H1 (cell line): ENCODE measurements at regions not wholly inside any gene's neighbourhood (a gene's known extent, or its start where the extent isn't known, plus 50 kb on each side); places are given as distances from the start of the nearest gene placed in this dataset.

Source experiments
- CTCF ChIA-PET: fragments of 300-600 bp; sonication (Branson Sonifier 250); formaldehyde crosslinking; loops from one replicate; lab custom pipeline; 2021; ENCODE audit not compliant: partially characterized antibody; lab: Charles Lee
- POLR2A ChIA-PET: fragments of 300-600 bp; sonication (Branson Sonifier 250); formaldehyde crosslinking; loops from one replicate; lab custom pipeline; 2021; ENCODE audit warnings: inconsistent platforms; ENCODE audit not compliant: partially characterized antibody; lab: Charles Lee
- DNase-seq, 2 experiments: peaks; one replicate each; pipeline versions ENCODE4 v3.0.0 to v3.0.0-alpha.2; 2010 to 2022; ENCODE audit warnings: low spot score in 2 of 2, low read depth in 1 of 2, mixed read lengths in 1 of 2
- FAIRE-seq: peaks from 2 replicates; lab custom pipeline; 2011; peaks lifted over from hg19 to GRCh38; lab: Jason Lieb, UNC
- H2AFZ ChIP-seq: 2 replicates; pipeline ENCODE4 v1.8.1; 2012; ENCODE audit warnings: low read length, inconsistent platforms
- H2AK5ac ChIP-seq: 2 replicates; pipeline ENCODE4 v1.6.1; 2013; ENCODE audit warnings: low read depth, low read length
- H2BK120ac ChIP-seq: replicated peaks from 2 replicates; pipeline ENCODE3; 2013; ENCODE audit warnings: low read depth, low read length, inconsistent platforms
- H2BK12ac ChIP-seq: 2 replicates; pipeline ENCODE4 v1.6.1; 2013; ENCODE audit warnings: low read depth, low read length
- H2BK15ac ChIP-seq: 2 replicates; pipeline ENCODE4 v1.6.1; 2013; ENCODE audit warnings: low read length
- H2BK20ac ChIP-seq: 2 replicates; pipeline ENCODE4 v1.6.1; 2013; ENCODE audit warnings: low read length
- H2BK5ac ChIP-seq: 2 replicates; pipeline ENCODE4 v1.6.1; 2013; ENCODE audit warnings: low read depth, low read length
- H3K14ac ChIP-seq: 2 replicates; pipeline ENCODE4 v1.6.1; 2013; ENCODE audit warnings: inconsistent platforms; ENCODE audit not compliant: insufficient read length
- H3K18ac ChIP-seq: 2 replicates; pipeline ENCODE4 v1.6.1; 2013; ENCODE audit warnings: low read length; ENCODE audit errors: extremely low read depth
- H3K23ac ChIP-seq: 2 replicates; pipeline ENCODE4 v1.6.1; 2013; ENCODE audit warnings: inconsistent platforms; ENCODE audit not compliant: insufficient read length
- H3K23me2 ChIP-seq: 2 replicates; pipeline ENCODE4 v1.6.1; 2013; ENCODE audit warnings: low read depth, low read length
- H3K27ac ChIP-seq: 2 replicates; pipeline ENCODE4 v1.6.1; 2011; ENCODE audit warnings: low read depth, low read length, inconsistent platforms
- H3K27me3 ChIP-seq, 4 experiments: replicated peaks in 1 of 4; 1 replicate in 1 of 4; 2 replicates in 3 of 4; pipeline versions ENCODE4 v1.6.1 to v1.8.1; 2011 to 2013; ENCODE audit warnings: low read length in 3 of 4, mild to moderate bottlenecking in 3 of 4, inconsistent platforms in 2 of 4, mixed read lengths in 2 of 4, moderate library complexity in 1 of 4; ENCODE audit not compliant: control insufficient read depth in 3 of 4, insufficient read depth in 3 of 4; ENCODE audit errors: extremely low read depth in 1 of 4
- H3K36me3 ChIP-seq, 4 experiments: 2 replicates each; pipeline versions ENCODE4 v1.6.1 to v1.8.1; 2011 to 2013; ENCODE audit warnings: mild to moderate bottlenecking in 4 of 4, low read length in 3 of 4, moderate library complexity in 2 of 4, control low read depth in 1 of 4, inconsistent platforms in 1 of 4; ENCODE audit not compliant: insufficient read depth in 4 of 4, control insufficient read depth in 2 of 4
- H3K4ac ChIP-seq: replicated peaks from 2 replicates; pipeline ENCODE3; 2013; ENCODE audit warnings: low read length, low read depth, mixed read lengths, inconsistent platforms; ENCODE audit not compliant: insufficient read length
- H3K4me1 ChIP-seq, 4 experiments: replicated peaks in 1 of 4; 1 replicate in 1 of 4; 2 replicates in 3 of 4; pipeline versions ENCODE4 v1.6.1 to v1.8.1; 2011 to 2013; ENCODE audit warnings: low read length in 3 of 4, inconsistent platforms in 2 of 4, mixed read lengths in 1 of 4; ENCODE audit not compliant: insufficient read depth in 4 of 4, control insufficient read depth in 3 of 4
- H3K4me2 ChIP-seq, 2 experiments: 2 replicates each; pipeline versions ENCODE4 v1.6.1 to v1.8.1; 2011 to 2013; ENCODE audit warnings: low read depth in 2 of 2, low read length in 2 of 2, control low read depth in 1 of 2, inconsistent platforms in 1 of 2, mild to moderate bottlenecking in 1 of 2; ENCODE audit not compliant: insufficient read depth in 1 of 2
- H3K4me3 ChIP-seq, 4 experiments: fragments of 200-600, 300-600 bp in 1 of 4; sonication (generic), shearing (Covaris generic), sonication (Bioruptor Twin) in 1 of 4; 2 replicates each; pipeline versions ENCODE4 v1.5.1 to v1.8.1; 2011 to 2016; ENCODE audit warnings: low read length in 4 of 4, low read depth in 3 of 4, control low read depth in 2 of 4, inconsistent platforms in 2 of 4, mild to moderate bottlenecking in 2 of 4, mixed read lengths in 1 of 4, moderate library complexity in 1 of 4; ENCODE audit not compliant: insufficient read depth in 2 of 4; ENCODE audit errors: extremely low read depth in 1 of 4
- H3K56ac ChIP-seq: replicated peaks from 2 replicates; pipeline ENCODE3; 2013; ENCODE audit warnings: low read depth, mild to moderate bottlenecking, mixed read lengths, low read length, inconsistent platforms; ENCODE audit not compliant: insufficient read length
- H3K79me1 ChIP-seq: 2 replicates; pipeline ENCODE4 v1.6.1; 2013; ENCODE audit warnings: low read depth, low read length, control low read depth
- H3K79me2 ChIP-seq, 2 experiments: 2 replicates each; pipeline versions ENCODE4 v1.6.1 to v1.8.1; 2012 to 2013; ENCODE audit warnings: low read length in 2 of 2, mild to moderate bottlenecking in 2 of 2, inconsistent platforms in 1 of 2; ENCODE audit not compliant: insufficient read depth in 2 of 2, control insufficient read depth in 1 of 2
- H3K9ac ChIP-seq, 4 experiments: replicated peaks in 1 of 4; 1 replicate in 1 of 4; 2 replicates in 3 of 4; pipeline versions ENCODE4 v1.6.1 to v1.8.1; 2011 to 2013; ENCODE audit warnings: low read depth in 3 of 4, low read length in 3 of 4, control low read depth in 2 of 4, mild to moderate bottlenecking in 2 of 4, moderate library complexity in 2 of 4, inconsistent platforms in 1 of 4; ENCODE audit errors: extremely low read depth in 1 of 4
- H3K9me3 ChIP-seq, 2 experiments: 2 replicates each; pipeline versions ENCODE4 v1.6.1 to v1.8.1; 2012 to 2013; ENCODE audit warnings: mild to moderate bottlenecking in 2 of 2, moderate library complexity in 2 of 2, control low read depth in 1 of 2, inconsistent platforms in 1 of 2, low read depth in 1 of 2, low read length in 1 of 2, mixed read lengths in 1 of 2; ENCODE audit not compliant: insufficient read depth in 2 of 2
- H4K20me1 ChIP-seq, 2 experiments: replicated peaks in 1 of 2; 2 replicates each; pipeline versions ENCODE3 to v1.8.1; 2011 to 2013; ENCODE audit warnings: inconsistent platforms in 2 of 2, low read length in 2 of 2, mild to moderate bottlenecking in 1 of 2; ENCODE audit not compliant: insufficient read depth in 2 of 2, control insufficient read depth in 1 of 2
- H4K5ac ChIP-seq: 2 replicates; pipeline ENCODE4 v1.6.1; 2013; ENCODE audit warnings: low read length, low read depth, mixed read lengths, inconsistent platforms; ENCODE audit not compliant: insufficient read length
- H4K8ac ChIP-seq: 2 replicates; pipeline ENCODE4 v1.8.0; 2013; ENCODE audit warnings: mild to moderate bottlenecking, moderate library complexity, low read length, inconsistent platforms; ENCODE audit not compliant: insufficient read depth; ENCODE audit errors: extremely low read depth
- H4K91ac ChIP-seq: replicated peaks from 2 replicates; pipeline ENCODE3; 2013; ENCODE audit warnings: low read length, mixed read lengths, inconsistent platforms; ENCODE audit not compliant: insufficient read length
- CBX5 ChIP-seq: fragments of 300-800, 300-1000 bp; sonication (generic); IDR thresholded peaks from 2 replicates; pipeline ENCODE4 v1.7.1; 2016; ENCODE audit warnings: antibody characterized with exemption, low read length, low read depth
- EZH2 ChIP-seq: fragments of 200-600 bp; sonication (generic); IDR thresholded peaks from 2 replicates; pipeline ENCODE4 v1.7.1; 2012; ENCODE audit warnings: low read depth, mild to moderate bottlenecking, moderate library complexity, low read length, inconsistent platforms; ENCODE audit not compliant: severe bottlenecking
- NANOG ChIP-seq: IDR thresholded peaks from 2 replicates; pipeline ENCODE4 v1.6.1; 2011; ENCODE audit warnings: low read length, low read depth, mild to moderate bottlenecking, inconsistent platforms; ENCODE audit not compliant: insufficient read depth, poor library complexity, severe bottlenecking
- RAD21 ChIP-seq, 2 experiments: IDR thresholded peaks in 1 of 2; conservative IDR thresholded peaks in 1 of 2; 2 replicates each; pipeline ENCODE4 v1.6.1; 2011; ENCODE audit warnings: low read depth in 2 of 2, low read length in 2 of 2, improper control_type of control experiment in 1 of 2, inconsistent platforms in 1 of 2, mild to moderate bottlenecking in 1 of 2, moderate library complexity in 1 of 2
- RFX5 ChIP-seq: IDR thresholded peaks from 2 replicates; pipeline ENCODE4 v1.6.1; 2011; ENCODE audit warnings: low read depth, low read length, improper control_type of control experiment, borderline replicate concordance
- SP4 ChIP-seq: IDR thresholded peaks from 2 replicates; pipeline ENCODE4 v1.6.1; 2012; ENCODE audit warnings: low read length, inconsistent platforms
- WGBS, 2 experiments: shearing (Covaris generic) in 1 of 2; methylation state at CpG; one replicate each; pipeline versions ENCODE4 v1.1.6 to v1.1.7; 2013 to 2015; ENCODE audit warnings: low lambda C conversion rate in 2 of 2, mixed read lengths in 2 of 2, inconsistent platforms in 1 of 2, low coverage in 1 of 2, missing lambda C conversion rate in 1 of 2; ENCODE audit not compliant: insufficient replicate concordance in 2 of 2, insufficient coverage in 1 of 2, insufficient read length in 1 of 2; ENCODE audit errors: extremely low coverage in 1 of 2, missing lambda C conversion rate in 1 of 2; 5-methylcytosine and 5-hydroxymethylcytosine counted together

DNA sequence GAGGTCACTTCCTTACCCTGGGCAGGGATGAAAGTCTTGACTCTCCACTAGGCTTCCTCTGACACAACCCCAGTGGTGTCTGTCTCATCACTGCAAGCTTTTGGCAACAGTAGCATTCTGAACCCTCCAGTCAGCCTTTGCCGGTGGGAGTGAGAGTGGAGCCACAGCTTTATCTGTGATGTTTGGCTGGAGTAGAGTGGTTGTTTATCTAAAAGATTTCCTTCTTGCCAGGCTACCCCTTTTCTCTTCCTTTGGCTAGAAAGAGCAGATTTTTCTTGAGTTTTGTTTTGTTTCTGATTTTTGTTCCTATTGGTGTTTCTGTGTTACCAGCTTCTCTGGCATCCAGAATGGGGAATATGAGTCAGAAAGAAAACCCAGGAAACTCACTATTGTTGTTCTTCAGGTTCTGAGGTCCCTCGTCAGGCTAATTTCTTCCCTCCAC, 98.9 kb upstream of the KIF5B start:
- ChIA-PET CTCF (interaction anchor here (0.7 to 1.2 kb wide), 2 partner anchors 33 to 36 kb away, joined by 3 to 4 read pairs; no protein-coding TSS in a partner anchor), POLR2A (interaction anchor here (0.8 kb wide), 1 partner anchor 14 kb away, joined by 3 read pairs; no protein-coding TSS in a partner anchor)
- Histone ChIP-seq H3K27ac (no peak overlapping the region), H4K5ac (no peak overlapping the region), H2BK20ac (no peak overlapping the region; the same call in 1 of the 2 replicates), H3K4me2 (no peak overlapping the region), H4K8ac (peak overlapping the region; percentile 68; the same call in 1 of the 2 replicates), H2BK12ac (no peak overlapping the region), H2BK120ac (no peak overlapping the region), H3K14ac (no peak overlapping the region), H3K4ac (no peak overlapping the region), H4K91ac (no peak overlapping the region), H3K56ac (no peak overlapping the region), H3K9ac (no peak overlapping the region), H3K36me3 (no peaks in the 10 kb centered on the region), H3K9me3 (0 out of 4 replicates have a peak, but pooled peaks cover 0 to 3% of the 10 kb centered on the region in 2 experiments), H2AK5ac (0 out of 2 replicates have a peak overlapping the region, but pooled peaks have one; percentile 28), H2BK5ac (no peak overlapping the region), H2AFZ (no peak overlapping the region), H3K79me1 (no peaks in the 10 kb centered on the region), H4K20me1 (no peaks in the 10 kb centered on the region), H3K79me2 (no peaks in the 10 kb centered on the region), H3K23me2 (no peaks in the 10 kb centered on the region), H2BK15ac (no peak overlapping the region), H3K27me3 (no peaks in the 10 kb centered on the region), H3K18ac (no peak overlapping the region), H3K23ac (no peak overlapping the region), H3K4me3 (no peak overlapping the region), H3K4me1 (no peaks in the 10 kb centered on the region)
- TF ChIP-seq SP4, result no peak
- TF ChIP-seq NANOG, result no peak
- no peak for TF ChIP-seq CBX5
- no peak for TF ChIP-seq RAD21 (IDR thresholded peaks at IDR 0.05 in 1 of 2, conservative IDR thresholded peaks at IDR 0.05 in 1 of 2; ENCODE audit: low read depth in 2 of 2, low read length in 2 of 2)
- TF ChIP-seq EZH2, result no peak
- no peak for TF ChIP-seq RFX5
- FAIRE-seq, result no peak
- DNase-seq, result no peak
- WGBS, 2 experiments, result 81% methylated on average over 2 of the region's 2 CpGs; no CpG with 5 or more reads in 1 of the 2 experiments
